Pons (tissue), 1 donor: ENCODE measurements at regions not wholly inside any gene's neighbourhood (a gene's known extent, or its start where the extent isn't known, plus 50 kb on each side); places are given as distances from the start of the nearest gene placed in this dataset.
"Not testable (repeated sequence)": the region's sequence is repeated elsewhere in the genome, so short reads cannot be mapped to it uniquely, and the experiment has no call there.

ENCODE experiments used
- DNase-seq: peaks from one replicate; pipeline ENCODE4 v3.0.0-alpha.2; 2016; ENCODE audit warnings: low spot score

DNA sequence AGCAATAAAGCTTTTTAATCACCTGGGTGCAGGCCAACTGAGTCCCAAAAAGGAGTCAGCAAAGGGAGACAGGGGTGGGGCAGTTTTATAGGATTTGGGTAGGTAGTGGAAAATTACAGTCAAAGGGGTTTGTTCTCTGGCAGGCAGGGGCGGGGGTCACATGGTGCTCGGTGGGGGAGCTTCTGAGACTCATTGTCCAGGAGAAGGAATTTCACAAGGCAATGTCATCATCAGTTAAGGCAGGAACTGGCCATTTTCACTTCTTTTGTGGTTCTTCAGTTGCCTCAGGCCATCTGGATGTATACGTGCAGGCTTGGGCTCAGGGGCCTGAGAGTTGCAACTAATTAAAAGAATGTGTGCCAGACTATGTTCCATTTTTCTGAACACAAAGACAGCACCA lies 147.5 kb upstream of the SCN7A start:
- not testable (repeated sequence) for DNase-seq

DNA sequence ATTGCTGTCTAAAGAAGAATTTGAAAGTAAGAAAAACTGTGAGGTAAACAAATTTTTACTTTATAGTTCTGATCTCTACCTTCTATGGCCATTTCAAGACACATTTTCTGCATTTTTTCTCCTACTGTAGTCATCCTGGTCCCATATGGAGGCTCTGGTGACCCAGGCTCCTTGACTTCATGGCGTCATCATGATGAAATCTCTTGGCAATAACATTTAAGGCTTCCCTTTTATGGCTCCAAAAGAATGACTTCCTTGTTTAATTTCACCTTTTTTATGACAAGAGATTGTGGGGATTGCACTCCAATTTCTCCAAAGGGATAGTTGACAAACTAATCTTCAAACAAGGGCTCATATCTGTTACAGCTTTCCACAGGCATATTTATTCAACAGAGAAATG lies 143.0 kb upstream of the SCN7A start:
- DNase-seq = no peak

DNA sequence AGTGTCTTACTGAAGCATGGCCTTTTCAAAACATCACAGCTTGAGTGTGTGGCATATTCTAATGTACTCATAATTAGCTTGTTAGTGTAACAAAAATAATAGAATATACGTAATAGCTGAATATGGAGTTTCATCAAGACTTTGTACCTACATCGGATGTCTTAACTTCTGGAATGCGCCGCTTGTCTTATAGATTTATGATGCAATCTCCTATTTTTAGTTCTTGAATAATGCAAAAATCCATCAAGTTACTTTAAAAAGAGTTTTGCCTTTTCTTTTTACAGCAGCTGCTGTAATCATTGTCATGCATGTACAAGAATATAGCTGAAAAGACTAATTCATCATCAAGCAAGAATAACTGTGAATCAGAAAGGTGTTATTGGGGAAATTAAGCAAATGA lies 140.7 kb upstream of the SCN7A start:
- no peak for DNase-seq

DNA sequence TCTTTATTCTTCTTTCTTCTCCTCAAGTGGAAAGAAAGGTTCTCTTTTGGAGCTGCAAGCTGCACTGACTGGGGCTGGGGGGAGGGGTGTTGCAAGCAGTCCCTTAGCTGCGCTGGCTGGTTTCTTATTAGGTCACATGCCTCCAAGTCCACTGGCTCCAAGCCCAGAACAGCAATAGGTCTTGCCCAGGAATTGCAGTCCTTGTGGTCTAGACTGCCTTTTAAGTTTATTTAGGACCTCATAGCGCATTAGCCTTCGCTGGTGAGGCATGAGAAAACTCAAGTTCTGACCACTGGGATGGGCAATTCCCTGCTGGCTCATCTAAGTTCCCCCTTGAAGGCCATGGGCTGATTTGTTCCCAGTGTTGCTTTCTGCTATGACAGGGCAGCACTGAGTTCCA lies 138.6 kb upstream of the SCN7A start:
- DNase-seq = no peak

DNA sequence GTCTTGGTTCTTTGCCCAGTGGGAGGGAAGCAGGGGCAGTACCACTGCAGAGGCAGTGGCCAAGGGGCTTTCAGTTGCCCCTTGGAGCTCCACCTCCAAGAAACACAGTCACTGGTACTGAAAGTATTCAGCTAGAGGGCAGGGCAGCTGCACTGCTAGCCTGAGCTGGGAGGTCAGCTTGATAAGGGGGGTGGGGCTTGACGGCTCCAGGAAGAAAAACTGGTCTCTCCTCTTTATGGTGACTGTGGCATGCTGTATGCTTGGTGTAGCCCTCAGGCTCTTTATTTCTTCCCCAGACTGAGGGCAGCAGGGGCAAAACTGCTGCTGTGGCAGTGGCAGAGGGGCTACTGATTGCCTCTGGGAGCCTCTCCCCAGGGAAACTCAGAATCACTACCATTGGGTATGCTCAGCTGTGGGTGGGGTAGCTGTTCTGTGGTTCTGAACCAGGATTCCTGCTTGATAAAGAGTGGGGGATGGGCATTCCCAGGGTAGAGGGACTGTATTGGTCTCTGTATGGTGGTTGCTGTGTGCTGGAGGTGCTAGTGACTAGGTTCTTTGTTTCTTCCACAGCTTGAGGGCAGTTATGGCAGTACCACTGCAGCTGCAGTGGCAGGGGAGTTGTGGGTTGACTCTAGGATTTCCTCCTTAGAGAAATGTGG lies 134.6 kb upstream of the SCN7A start:
- DNase-seq = no peak

DNA sequence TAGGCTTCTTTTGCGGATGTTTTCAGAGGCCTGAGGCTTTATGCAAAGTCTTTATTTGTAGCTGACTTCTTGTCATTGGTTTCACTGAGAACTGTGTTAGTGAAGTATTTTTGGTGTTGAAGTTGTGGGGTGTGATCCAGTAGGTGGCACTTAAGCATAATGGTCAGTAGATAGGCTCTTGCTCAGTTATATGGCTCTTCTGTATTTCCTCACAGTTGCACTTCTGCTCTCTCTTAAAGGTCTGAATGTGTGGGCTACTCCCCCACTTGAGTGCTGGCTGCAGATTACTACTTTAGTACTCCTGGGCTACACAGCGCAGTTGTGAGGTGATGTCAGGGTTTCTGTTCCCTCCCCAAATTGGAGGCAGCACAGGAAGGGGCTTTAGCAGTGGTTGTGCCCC lies 133.8 kb upstream of the SCN7A start:
- DNase-seq = no peak

DNA sequence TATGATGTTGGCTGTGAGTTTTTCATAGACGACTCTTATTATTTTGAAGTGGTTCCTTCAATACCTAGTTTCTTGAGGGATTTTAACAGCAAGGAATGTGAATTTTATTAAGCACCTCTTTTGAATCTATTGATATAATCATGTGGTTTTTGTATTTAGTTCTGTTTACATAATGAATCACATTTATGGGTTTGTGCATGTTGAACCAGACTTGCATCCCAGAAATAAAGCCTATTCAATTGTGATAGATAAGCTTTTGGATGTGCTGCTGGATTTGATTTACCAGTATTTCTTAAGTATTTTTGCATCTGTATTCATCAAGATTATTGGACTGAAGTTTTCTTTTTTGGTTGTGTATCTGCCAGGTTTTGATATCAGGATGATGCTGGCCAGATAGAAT lies 131.6 kb upstream of the SCN7A start:
- no peak for DNase-seq

DNA sequence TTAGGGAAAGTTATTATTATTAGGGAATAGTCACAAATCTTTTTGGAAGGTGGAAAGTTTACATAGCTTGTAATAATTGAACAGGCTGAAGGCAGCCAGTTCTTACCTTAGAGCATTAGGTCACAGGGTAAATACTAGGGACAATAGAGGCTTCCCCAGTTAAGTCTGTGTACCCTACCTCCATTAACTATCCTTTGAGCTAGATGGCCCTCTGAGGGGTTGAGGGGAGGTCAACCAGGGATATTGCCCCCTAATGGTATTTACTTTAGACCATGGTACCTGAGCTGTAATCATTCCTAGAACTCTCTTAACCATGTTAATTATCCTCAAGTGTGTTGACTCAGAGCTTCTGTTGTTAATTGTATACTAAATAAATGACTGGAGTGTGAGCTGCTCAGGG lies 120.5 kb upstream of the SCN7A start:
- DNase-seq = no peak

DNA sequence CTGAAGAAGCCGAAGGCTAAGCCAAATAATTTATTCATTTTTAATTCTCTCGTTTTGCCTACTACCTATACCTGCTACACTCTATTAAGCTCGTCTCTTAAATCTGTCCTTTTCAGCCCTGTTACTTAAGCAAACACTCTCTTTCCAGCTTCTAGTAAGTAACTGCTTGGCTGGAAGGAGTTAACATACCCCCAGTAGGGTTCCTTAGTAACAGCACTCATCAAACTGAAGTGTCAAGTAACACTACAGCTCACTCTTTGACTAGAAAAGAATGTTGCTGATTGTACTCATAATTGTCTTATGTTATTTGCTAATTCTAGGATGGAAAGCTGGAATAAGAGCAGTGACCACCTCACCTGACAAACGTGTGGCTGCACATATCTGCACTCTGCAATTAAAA lies 120.0 kb upstream of the SCN7A start:
- no peak for DNase-seq

DNA sequence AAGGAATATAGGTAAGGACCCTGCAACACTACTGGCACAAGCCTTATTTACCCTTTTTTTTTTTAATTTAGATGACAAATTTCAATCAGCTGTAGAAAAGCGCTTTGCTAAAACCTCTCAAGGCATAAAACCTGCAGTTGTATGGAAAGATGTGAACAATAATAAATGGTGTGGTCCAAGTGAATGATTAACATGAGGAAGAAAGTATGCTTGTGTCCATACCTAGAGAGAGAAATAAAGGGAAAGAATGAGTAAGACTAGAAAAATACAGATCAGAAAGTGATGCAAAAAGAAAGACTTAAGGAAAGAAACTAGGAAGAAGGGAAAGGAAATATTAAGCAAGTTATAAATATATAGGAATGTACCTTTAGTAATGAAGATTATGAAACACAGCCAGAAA lies 119.2 kb upstream of the SCN7A start:
- DNase-seq = no peak

DNA sequence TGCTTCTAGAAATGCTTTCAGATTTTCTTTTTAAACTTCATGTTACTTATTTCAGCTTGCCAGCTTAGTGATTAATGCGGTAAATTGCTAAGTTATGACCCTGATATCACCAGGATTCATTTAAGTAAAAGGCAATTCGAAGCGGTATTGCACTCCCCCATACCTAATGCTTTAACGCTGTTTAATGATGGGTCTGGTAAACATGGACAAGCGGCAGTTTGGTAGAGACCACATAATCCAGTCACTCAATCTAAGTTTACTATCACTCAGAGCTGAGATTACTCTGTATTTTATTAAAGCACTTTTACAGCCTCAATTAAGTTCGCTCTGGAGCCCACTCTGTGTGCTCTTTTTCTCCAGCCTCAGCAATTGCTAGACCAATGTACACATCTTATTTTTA lies 118.2 kb upstream of the SCN7A start:
- DNase-seq = no peak

DNA sequence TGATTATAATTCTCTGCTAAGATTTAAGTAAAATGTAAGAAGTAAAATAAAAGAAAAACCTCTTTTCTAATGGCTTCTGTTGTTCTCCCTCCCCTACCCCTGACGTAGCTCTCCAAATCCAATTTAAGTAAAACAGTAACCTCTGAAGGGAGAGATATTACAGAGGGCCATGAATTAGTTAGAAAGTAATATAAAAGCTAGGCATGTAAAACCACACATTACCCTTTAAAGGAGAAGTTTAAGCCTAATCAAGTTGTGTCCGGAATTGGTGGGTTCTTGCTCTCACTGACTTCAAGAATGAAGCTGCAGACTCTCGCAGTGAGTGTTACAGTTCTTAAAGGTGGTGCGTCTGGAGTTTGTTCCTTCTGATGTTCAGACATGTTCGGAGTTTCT lies 116.9 kb upstream of the SCN7A start:
- no peak for DNase-seq

DNA sequence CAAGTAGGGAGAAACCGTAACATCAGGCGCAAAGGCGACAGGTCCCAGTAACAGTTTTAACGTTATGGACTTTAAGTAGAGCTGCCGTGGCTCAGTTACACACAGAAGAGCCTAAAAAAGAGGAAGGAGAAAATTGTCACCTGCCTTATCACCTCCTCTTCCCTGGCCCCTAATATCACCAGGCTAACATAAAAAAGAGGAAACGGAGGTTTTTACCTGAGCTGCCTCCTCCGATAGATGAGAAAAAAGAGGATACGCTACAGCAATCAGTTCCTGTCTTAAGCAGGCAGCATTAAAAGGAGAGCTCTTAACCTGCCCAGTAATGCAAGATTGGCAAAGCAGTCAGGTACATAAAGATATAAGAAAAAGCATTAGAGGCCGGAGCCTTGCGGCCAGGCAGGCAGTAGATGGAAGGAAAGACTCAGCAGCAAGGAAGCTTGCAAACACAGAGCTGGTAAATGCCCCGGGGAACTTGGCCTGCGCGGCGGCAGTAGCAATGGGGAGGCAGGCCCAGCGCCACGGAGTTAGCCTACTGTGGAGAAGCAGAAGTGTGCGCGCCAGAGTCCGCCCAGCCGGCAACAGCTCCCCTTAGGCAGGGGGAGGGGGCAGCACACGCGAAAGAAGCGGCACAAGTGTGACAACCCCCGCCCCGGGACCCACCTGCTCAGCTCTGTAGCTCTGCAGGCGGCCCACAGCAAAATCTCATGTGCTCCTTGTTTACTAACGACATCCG lies 116.3 kb upstream of the SCN7A start:
- no peak for DNase-seq

DNA sequence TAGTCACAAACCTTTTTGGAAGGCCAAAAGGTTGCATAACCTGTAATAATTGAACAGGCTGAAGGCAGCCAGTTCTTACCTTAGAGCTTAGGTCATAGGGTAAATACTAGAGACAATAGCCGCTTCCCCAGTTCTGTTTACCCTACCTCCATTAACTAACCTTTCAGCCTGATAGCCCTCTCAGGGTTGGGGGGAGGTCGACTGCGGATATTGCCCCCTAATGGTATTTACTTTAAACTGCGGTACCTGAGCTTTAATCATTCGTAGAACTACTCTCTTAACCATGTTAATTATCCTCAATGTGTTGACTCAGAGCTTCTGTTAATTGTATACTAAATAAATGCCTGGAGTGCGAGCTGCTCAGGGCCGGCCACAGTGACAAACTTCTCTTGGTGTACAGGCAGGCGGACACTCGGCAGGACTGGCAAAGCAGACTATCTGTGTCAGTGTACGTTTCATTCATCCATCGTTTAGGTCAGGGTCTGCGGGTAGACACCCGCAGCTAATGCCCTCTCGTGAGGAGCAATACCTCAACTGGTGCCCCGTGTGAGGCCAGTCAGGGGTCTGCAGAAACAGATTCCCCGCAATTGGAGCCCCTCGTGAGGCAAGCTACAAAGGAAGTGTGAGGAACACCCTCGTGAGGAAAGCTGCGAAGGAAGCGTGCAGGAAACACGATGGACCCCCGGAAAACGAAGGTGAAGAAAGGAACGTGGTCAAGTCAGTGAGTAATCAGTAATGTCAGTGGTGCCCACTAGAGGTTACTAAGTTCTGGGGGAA lies 115.3 kb upstream of the SCN7A start:
- no peak for DNase-seq

DNA sequence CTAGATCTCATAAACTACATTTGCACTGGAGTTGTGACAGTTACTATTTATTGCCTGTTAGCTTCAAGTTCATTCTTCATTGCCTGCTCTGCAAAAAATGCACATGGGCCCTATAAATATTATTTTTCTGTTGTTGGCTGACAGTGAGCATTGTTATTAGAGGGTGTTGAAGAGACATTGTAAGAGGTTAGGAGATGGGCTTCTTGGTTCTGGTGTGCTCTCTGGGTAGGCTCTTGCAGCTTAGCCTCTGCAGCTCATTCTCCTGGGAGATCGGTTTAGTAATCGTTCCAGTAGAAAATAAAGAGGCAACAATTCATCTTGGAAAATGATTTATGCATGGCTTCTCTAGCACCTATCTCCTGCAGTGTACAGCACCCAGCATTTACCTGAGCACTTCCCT lies 113.8 kb upstream of the SCN7A start:
- DNase-seq = no peak

DNA sequence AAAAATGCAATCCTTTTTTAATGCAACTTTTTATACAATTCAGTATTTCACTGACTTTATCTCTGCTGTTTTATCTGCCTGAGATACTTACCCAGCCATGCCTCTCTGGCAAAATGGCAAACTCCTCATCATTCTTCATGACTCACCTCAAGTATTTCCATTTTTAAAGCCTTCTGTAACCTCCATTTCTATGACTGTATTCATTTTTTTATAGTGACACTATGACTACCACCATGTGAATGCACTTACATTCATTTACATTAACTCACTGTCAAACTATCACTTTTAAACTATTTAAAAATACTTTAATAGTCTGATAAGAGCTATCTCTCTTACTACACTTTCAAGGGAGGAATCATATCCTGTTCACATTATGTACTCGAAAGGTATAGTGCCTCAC lies 99.4 kb upstream of the SCN7A start:
- DNase-seq = no peak

DNA sequence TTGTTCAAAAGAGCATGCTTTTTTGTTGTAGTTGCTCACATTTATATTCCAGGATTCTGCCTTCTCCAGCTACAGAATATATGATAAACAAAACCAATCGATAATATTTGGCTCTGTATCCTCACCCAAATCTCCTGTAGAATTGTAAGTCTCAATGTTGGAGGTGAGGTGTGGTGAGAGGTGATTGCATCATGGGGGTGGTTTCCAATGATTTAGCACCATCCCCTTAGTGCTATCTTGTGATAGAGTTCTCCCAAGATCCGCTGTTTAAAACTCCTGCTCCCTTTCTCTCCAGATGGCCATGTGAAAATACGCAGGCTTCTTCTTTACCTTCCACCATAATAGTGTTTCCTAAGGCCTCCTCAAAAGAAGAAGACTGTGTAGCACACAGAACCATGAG lies 98.7 kb upstream of the SCN7A start:
- DNase-seq = no peak

DNA sequence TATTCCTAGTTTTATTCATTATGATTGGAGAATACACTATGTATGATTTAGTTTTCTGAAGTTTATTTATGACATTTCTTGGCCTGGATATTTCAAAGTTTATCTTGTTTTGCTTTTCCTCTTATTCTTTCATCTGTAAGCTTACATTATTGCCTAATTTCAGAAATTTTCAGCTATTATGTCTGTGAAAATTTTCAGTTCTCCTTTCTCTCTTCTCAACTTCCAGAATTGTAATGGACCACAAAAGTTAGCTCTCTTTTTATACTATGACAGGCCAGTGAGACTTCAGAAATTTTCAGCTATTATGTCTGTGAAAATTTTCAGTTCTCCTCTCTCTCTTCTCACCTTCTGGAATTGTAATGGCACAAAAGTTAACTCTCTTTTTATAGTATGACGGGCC lies 97.2 kb upstream of the SCN7A start:
- DNase-seq = no peak

DNA sequence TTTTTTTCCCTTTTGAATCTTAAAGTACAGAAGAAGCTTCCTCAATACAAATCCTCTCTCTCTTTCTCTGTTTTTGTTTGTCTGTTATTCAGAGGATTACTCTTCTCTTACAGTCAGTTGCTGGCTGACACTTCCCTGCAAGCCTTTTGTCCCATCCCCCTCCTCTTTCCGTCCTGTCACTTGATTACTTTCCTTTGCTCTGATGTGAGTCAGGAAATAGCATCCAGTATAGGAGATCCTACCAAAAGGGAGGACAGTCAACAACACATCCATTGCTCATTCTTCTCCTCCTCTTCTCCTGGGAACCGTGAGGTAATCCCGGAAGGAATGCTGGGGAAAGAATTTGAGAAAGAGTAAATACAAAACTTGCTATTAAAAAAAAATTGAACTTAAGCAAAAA lies 79.3 kb upstream of the SCN7A start:
- DNase-seq = no peak

DNA sequence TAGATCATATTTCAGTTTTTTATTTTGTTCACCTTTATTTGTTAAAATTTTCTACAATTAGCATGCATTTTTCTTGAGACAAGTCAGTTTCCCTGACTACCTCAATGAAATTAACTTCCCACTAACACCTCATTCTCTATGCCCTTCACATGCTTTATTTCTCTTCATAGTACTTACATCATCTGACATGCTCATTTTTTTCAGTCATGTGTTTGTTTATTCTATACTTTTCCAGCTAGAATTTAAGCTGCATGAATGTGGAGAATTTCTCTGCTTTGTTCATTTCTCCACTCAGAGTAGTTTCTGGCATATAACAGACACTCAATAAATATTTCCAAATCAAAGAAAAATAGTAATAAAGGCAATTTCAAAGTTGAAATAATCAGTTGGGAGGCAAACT lies 78.9 kb upstream of the SCN7A start:
- no peak for DNase-seq

DNA sequence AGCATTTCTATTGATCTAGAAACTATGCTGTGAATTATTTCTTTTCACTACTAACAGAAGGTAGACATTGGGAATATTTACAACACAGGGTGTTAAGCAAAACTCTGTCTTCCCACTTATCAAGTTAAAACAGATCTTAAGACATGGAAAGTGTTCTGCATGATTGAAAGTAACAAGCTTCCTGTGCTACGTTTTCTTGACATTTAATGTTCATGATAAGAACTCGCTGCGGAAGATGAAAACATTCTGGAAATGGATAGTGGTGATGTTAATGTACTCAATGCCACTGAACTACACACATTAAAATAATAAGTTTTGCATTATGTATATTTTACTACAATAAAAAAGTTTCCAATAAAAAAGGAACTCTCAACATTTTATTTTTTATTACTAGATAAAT lies 74.4 kb upstream of the SCN7A start:
- no peak for DNase-seq

DNA sequence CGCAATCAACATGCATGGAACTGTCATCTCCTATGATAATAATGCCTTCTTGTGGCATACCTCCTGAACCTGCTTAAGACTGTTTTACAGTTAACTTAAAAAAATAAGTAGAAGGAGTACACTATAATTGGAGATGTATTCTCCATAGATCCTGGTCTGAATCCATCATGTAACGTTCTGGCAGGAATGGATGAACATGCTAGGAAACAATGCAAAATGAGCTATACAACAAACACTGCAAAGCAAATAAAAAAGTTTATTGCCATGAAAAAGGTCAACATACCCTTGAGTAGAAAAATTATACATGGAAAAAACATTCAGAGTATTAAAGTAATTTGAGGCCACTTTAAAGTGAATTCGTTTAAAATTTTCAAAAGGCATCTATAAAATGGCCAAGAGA lies 71.5 kb upstream of the SCN7A start:
- DNase-seq = no peak

DNA sequence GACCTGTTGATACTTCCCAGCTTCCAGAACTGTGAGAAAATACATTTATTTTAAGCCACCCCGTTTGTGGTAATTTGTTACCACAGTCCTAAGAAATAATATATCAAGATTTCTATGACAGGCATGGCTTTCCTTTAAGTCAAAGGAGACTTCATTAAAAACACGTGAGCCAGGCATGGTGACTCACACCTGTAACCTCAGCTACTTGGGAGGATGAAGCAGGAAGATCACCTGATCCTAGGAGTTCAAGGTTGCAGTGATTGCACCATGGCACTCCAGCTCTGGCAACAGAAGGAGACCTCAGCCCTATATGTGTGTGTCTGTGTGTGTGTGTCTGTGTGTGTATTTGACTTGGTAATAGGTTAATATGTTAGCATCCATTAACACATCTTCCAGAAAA lies 69.8 kb upstream of the SCN7A start:
- no peak for DNase-seq
